ENCODE measurements at regions not wholly inside any gene's neighbourhood (a gene's known extent, or its start where the extent isn't known, plus 50 kb on each side); places are given as distances from the start of the nearest gene placed in this dataset.

DNA sequence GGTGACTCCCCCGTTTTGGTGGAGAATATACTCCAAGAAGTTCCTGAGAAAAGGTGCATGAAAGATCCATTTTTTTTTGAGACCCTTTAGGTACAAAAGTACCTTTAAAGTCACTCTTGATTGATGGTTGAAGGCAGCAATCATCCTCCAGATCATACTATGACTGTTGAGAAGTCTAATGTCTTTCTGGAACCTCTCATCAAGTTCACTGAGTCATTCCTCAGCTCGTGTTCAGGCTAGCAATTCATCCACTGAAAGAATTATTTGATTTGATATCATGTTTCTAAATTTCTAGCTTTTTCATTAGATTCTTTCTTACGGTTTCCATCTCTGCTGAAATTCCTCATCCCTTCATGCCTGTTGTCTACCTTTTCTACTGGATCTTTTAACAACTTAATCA, 65.1 kb upstream of the GJB6 start:
- no peak overlapping the region for H3K9ac ChIP-seq
- 5% methylated on average over 3 of the region's 3 CpGs for WGBS (ENCODE audit: low lambda C conversion rate)
- no peaks in the 10 kb centered on the region for H4K20me1 ChIP-seq (ENCODE audit: insufficient read depth)
- H3K9me3 ChIP-seq: no peaks in the 10 kb centered on the region
- H3K4me3 ChIP-seq (ENCODE audit: low read depth in 2 of 2, low read length in 1 of 2): no peak overlapping the region
- H3K27ac ChIP-seq (ENCODE audit: low read depth in 2 of 2, low read length in 1 of 2): no peak overlapping the region
- H3K4me1 ChIP-seq (ENCODE audit: control insufficient read depth in 1 of 2, insufficient read depth in 2 of 2, low read depth in 1 of 2, low read length in 1 of 2): no peaks in the 10 kb centered on the region
- no peak overlapping the region for H3K4me2 ChIP-seq
- peaks cover 74% of the 10 kb centered on the region; the same call in 1 of the 2 replicates for H3K27me3 ChIP-seq (ENCODE audit: insufficient read depth)
- H3K36me3 ChIP-seq (replicated peaks in 1 of 2; ENCODE audit: control insufficient read depth in 1 of 2, insufficient read depth in 2 of 2, low read length in 1 of 2): no peaks in the 10 kb centered on the region
- H3K9me2 ChIP-seq: no peaks in the 10 kb centered on the region
- H3K79me2 ChIP-seq (ENCODE audit: insufficient read depth): no peaks in the 10 kb centered on the region
- DNase-seq: no peak
- H2AFZ ChIP-seq (ENCODE audit: low read depth): no peak overlapping the region
- no peak for TF ChIP-seq GATA2 (CRISPR knock-in tag; IDR thresholded peaks at IDR 0.05)
- TF ChIP-seq, protein P1, sequence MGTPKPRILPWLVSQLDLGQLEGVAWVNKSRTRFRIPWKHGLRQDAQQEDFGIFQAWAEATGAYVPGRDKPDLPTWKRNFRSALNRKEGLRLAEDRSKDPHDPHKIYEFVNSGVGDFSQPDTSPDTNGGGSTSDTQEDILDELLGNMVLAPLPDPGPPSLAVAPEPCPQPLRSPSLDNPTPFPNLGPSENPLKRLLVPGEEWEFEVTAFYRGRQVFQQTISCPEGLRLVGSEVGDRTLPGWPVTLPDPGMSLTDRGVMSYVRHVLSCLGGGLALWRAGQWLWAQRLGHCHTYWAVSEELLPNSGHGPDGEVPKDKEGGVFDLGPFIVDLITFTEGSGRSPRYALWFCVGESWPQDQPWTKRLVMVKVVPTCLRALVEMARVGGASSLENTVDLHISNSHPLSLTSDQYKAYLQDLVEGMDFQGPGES (IDR thresholded peaks at IDR 0.05; ENCODE audit: low read depth, low read length): no peak
- no peak for TF ChIP-seq ZBTB33 (IDR thresholded peaks at IDR 0.05; ENCODE audit: borderline replicate concordance, low read depth)
- no peak for TF ChIP-seq GABPA (IDR thresholded peaks at IDR 0.05; ENCODE audit: low read depth)
- TF ChIP-seq, protein P2, sequence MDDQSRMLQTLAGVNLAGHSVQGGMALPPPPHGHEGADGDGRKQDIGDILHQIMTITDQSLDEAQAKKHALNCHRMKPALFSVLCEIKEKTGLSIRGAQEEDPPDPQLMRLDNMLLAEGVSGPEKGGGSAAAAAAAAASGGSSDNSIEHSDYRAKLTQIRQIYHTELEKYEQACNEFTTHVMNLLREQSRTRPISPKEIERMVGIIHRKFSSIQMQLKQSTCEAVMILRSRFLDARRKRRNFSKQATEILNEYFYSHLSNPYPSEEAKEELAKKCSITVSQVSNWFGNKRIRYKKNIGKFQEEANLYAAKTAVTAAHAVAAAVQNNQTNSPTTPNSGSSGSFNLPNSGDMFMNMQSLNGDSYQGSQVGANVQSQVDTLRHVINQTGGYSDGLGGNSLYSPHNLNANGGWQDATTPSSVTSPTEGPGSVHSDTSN (IDR thresholded peaks at IDR 0.05): no peak
- no peak for TF ChIP-seq FOXM1 (IDR thresholded peaks at IDR 0.05; ENCODE audit: low read depth)
- TF ChIP-seq TEAD4 (IDR thresholded peaks at IDR 0.05; ENCODE audit: borderline replicate concordance, insufficient read depth): no peak
- no peak for TF ChIP-seq MEF2A (IDR thresholded peaks at IDR 0.05; ENCODE audit: borderline replicate concordance, low read depth)
- no peak for TF ChIP-seq NFIC (IDR thresholded peaks at IDR 0.05; ENCODE audit: borderline replicate concordance)
- TF ChIP-seq POLR2AphosphoS5 (IDR thresholded peaks at IDR 0.05; ENCODE audit: low read depth, low read length): no peak
- TF ChIP-seq RAD21 (IDR thresholded peaks at IDR 0.05; ENCODE audit: low read length): no peak
- no peak for TF ChIP-seq FOSL2 (IDR thresholded peaks at IDR 0.05; ENCODE audit: borderline replicate concordance, low read depth)
- no peak for TF ChIP-seq NRF1 (IDR thresholded peaks at IDR 0.05; ENCODE audit: low read depth, low read length)
- no peak for TF ChIP-seq RFX5 (IDR thresholded peaks at IDR 0.05; ENCODE audit: low read length)
- TF ChIP-seq REST (IDR thresholded peaks at IDR 0.05; ENCODE audit: low read depth, low read length): no peak
- no peak for TF ChIP-seq SIN3A (IDR thresholded peaks at IDR 0.05; ENCODE audit: borderline replicate concordance, low read depth, low read length)
- no peaks in the 10 kb centered on the region for H3F3A ChIP-seq (replicated peaks; ENCODE audit: insufficient read depth)
- POLR2A ChIA-PET: no interaction called here
- CTCF ChIA-PET: no interaction called here
